ENCODE measurements at regions not wholly inside any gene's neighbourhood (a gene's known extent, or its start where the extent isn't known, plus 50 kb on each side); places are given as distances from the start of the nearest gene placed in this dataset.

DNA sequence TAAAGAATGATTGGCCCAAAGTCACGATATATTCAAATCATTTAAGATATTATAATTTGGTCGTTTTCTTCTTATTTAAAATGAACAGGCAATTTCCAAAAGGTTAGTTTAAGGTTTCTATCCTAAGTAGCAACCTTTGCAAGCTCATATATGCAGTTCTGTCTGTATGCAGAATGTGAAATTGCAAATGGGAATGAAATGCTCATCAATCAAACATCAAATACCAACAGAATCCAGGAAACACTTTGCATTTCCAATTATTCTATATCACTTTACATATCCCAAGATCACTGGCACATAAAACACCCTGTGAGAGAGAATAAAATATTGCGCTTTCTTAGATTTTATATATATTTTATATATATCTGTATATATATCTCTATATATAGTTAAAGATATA is 237.3 kb downstream of the NRIP1 start:
- TF ChIP-seq, protein P1, sequence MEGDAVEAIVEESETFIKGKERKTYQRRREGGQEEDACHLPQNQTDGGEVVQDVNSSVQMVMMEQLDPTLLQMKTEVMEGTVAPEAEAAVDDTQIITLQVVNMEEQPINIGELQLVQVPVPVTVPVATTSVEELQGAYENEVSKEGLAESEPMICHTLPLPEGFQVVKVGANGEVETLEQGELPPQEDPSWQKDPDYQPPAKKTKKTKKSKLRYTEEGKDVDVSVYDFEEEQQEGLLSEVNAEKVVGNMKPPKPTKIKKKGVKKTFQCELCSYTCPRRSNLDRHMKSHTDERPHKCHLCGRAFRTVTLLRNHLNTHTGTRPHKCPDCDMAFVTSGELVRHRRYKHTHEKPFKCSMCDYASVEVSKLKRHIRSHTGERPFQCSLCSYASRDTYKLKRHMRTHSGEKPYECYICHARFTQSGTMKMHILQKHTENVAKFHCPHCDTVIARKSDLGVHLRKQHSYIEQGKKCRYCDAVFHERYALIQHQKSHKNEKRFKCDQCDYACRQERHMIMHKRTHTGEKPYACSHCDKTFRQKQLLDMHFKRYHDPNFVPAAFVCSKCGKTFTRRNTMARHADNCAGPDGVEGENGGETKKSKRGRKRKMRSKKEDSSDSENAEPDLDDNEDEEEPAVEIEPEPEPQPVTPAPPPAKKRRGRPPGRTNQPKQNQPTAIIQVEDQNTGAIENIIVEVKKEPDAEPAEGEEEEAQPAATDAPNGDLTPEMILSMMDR (IDR thresholded peaks at IDR 0.05), result no peak
- no peak for TF ChIP-seq POLR2A (IDR thresholded peaks at IDR 0.05)
